Hypothalamus (tissue), 51 donors: ENCODE measurements at regions not wholly inside any gene's neighbourhood (a gene's known extent, or its start where the extent isn't known, plus 50 kb on each side); places are given as distances from the start of the nearest gene placed in this dataset.
"Not testable (repeated sequence)": the region's sequence is repeated elsewhere in the genome, so short reads cannot be mapped to it uniquely, and the experiment has no call there.

ENCODE experiments used
- DNase-seq, 51 donors: peaks; one replicate each; lab custom pipeline; 2025; lab: John Stamatoyannopoulos, UW

DNA sequence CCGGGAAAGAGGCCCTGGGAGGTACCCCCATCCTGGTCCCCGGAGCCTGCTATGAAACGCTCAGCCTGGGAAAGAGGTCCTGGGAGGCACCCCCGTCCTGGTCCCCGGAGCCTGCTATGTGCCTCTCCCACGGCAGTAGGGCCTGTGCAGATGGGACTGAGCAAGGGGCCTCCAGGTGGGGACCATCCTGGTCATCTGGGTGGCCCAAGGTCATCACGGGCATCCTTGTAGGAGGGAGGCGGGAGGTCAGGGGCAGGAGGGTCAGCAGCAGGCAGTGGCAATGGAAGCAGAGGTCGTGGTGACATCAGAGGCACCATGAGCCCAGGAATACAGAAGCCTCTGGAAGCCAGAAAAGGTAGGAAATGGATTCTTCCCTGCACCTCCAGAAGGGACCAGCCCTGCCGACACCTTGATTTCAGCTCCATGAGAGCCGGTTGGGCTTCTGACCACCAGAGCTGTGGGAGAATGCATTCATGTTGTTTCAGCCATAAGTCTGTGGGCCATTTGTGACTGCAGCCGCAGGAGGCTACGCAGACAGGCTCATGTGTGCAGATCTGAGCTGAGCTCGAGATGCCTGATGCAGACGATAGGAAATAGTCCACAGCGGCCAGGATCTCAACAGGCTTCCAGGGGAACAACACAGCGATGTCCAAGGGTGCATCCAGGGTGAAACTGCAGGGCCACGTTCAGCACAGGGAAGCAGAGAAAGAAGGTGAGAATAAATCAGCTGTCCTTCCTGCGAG, 190.7 kb downstream of the LAT start:
- DNase-seq = not testable (repeated sequence)

- DNase-seq = not testable (repeated sequence)
Observed at GRCh38 chr16:29173371-29174305, 188.8 kb downstream of the LAT start.

DNA sequence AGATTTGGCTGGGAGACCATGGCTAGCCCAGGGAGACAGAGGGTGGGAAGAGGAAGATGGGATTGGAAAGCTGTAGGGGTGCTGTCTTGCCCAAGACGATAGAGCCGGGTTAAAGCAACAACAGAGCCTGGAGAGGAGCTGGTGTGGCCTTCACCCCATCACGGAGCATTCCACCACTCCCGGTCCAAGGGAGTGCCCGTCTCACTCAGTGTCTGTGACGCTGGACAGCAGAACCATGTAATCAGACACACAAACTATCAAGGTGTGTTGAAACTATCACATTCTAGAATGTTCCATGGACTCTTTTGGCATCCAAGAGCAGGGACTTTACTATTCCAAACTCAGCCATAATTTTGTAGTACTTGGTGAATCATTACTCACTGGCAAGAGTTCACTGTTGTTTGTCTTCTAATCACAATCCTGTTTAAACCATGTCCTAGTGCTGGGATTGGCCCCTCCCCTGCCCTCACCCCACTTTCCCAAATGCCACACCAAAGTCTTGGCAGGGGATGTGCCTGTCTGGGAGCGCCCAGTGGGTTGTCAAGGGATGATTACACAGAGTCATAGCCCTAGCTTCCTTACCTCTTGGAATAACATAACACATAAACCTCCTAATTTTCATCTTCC, 187.4 kb downstream of the LAT start:
- not testable (repeated sequence) for DNase-seq

DNA sequence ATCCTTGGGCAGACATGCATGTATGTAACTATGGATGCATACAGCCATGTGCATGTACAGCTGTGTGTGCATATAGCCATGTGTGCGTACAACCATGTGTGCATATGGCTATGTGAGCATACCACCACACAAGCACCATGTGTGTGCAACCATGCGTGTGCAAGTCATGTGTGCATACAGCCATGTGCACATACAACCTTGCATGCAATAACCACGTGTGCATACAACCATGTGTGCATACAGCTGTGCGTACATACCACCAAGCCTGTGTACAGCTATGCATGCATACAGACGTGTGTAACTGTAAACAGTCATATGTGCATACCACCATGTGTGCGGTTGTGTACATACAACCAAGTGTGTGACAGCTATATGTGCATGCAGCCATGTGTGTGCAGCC, 186.4 kb downstream of the LAT start:
- not testable (repeated sequence) for DNase-seq

- not testable (repeated sequence) for DNase-seq
Observed at GRCh38 chr16:29170393-29171119, 185.7 kb downstream of the LAT start.

DNA sequence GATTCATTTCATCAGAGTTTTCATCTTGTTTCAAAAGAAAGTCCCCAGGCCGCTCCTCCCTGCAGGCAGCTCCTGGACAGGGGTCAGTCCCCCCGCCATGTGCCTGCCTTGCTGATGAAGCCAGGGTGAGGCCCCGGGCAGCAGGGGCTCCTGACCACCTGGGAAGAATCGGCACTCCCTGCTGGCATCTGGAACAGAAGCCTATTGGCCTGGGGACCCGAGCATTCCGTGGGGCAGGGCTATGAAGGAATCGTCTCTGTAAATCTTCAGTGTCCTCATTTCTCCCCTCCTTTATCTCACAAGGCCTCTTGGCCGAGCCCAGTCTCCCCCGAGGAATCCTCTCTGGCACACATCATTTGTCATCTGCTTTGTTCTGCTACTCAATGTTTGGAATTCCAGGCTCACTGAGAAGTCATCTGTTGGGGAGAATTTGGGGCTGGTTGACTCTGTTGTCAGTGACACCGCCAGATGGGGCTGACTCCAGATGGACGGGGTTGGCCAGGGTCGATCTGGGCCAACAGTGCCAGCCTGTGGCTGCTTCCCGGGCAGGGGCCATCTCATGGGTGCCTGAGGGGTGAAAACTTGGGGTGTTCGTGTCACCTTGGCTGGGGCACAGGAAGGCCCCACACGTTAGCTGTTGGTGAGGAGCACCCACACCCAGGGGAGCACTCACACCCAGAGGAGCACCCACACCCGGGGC, 184.6 kb downstream of the LAT start:
- DNase-seq = not testable (repeated sequence)

- not testable (repeated sequence) for DNase-seq
Observed at GRCh38 chr16:29168515-29169259, 183.8 kb downstream of the LAT start.

- DNase-seq = not testable (repeated sequence)
Observed at GRCh38 chr16:29164442-29165089, 179.7 kb downstream of the LAT start.

GRCh38 chr16:29160171-29160570, 175.3 kb downstream of the LAT start:
- not testable (repeated sequence) for DNase-seq

DNA sequence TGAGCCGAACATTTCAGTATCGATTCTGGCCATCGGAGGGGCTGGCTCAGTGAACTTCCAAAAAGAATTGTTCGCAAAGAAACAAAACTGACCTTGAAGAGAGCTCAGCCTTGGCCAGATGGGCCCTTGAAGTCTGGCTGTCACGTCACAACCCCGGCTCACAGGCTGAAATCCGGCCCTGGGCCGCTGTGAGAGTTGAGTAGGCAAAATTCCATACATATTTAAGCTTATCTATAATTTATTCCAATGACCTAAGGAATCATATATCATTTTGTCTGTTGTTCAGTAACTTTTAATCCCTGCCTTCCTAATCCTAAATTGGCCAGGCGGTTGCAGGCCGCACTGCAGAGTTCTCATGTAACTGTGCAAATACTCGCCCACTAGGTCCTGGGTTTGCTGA, 174.8 kb downstream of the LAT start:
- not testable (repeated sequence) for DNase-seq

DNA sequence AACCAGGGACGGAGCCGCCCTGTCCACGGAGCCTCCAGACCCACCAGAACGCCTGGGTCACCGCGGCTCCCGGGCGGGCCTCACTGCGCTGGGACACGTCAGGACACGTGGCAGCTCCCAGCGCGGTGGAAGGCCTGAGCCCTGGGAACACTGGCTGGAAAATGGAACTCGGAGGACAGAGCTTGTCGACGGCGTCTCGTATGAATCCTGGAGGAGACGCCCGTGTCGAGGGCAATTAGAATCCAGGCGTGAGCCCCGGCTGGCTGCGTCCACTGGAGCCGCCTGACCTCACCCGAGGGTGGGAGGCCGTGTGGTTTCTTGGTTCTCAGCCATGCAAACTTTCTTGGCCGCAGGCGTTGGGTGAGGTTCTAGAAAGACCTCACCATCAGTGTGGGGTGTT, 173.9 kb downstream of the LAT start:
- DNase-seq = no peak

- not testable (repeated sequence) for DNase-seq
Observed at GRCh38 chr16:29158031-29158784, 173.4 kb downstream of the LAT start.

DNA sequence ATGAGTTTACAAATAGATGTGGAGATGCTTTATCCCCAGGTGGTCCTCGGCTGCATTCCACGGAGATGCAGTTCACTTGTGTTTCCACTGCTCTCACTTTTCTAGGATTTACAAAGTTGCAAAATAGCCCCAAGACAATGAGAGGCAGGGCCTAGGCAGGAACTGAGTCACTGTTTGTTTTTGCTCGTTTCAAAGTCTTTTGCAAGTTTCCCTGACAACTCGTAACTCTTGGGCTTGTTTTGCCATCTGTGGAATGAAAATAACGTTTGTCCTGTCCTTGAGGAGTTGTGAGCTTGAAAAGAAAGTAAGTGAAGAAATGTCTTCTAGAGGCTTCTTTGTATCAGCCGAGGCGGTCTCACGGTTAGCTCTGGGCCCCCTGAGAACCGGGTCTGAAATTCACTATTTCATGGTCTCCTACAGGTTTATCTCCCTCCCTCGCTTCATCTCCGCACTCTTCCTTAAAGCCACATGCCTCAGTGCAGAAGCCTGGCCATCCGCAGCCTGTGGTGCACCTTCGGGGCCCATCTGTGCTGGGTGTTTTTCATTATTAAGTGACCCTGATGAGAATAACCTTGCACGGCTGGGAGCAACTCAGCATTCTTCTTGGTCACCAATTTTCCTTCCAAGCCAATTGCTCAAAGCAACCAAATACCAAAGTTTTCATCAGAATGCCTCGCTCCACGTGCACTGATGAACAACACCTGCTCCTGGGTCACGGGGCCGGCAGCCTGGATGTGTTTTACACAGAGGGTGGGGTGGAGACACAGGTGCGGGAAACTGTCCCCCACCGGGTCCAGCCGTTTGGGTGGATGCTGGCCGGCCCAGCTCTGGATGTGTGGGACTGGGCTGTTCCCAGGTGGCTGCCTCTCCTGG, 172.4 kb downstream of the LAT start:
- peak in 1 of 51 donors; percentile 13 for DNase-seq

DNA sequence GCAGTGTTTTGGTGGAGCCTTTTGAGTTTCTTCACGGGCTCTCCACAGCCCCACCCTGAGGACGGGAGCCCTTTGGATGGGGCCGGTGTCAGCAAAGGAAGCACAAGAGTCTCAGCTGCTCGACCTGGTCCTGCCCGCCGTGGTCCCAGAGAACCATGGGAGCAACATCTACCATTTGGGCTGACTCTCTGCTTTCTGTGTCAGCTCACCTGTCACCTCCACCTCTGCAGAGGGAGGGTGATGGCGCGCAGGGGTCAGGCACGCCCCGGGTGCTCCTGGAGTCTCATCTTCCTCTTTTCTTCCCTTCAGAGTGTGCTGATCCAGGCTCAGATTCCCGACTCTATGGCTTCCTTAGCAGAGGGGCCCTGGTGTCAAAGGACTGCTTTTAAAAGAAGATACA, 171.7 kb downstream of the LAT start:
- DNase-seq = no peak

GRCh38 chr16:29155866-29156200, 171.0 kb downstream of the LAT start:
- DNase-seq = not testable (repeated sequence)

- not testable (repeated sequence) for DNase-seq
Observed at GRCh38 chr16:29155131-29155865, 170.4 kb downstream of the LAT start.
